GM12864 (cell line): ENCODE measurements at regions not wholly inside any gene's neighbourhood (a gene's known extent, or its start where the extent isn't known, plus 50 kb on each side); places are given as distances from the start of the nearest gene placed in this dataset.

Experiments
- DNase-seq: peaks from one replicate; pipeline ENCODE4 v3.0.0-alpha.2; 2011; ENCODE audit warnings: low read depth
- H3K4me3 ChIP-seq: 2 replicates; pipeline ENCODE4 v1.5.1; 2011; ENCODE audit warnings: mild to moderate bottlenecking, low read depth, low read length, control low read depth
- TF ChIP-seq, protein P1 (sequence below): IDR thresholded peaks from 2 replicates; pipeline ENCODE4 v1.5.1; 2011; ENCODE audit warnings: low read depth, mild to moderate bottlenecking, moderate library complexity, low read length, control low read depth, inconsistent platforms; ENCODE audit errors: missing control alignments

DNA sequence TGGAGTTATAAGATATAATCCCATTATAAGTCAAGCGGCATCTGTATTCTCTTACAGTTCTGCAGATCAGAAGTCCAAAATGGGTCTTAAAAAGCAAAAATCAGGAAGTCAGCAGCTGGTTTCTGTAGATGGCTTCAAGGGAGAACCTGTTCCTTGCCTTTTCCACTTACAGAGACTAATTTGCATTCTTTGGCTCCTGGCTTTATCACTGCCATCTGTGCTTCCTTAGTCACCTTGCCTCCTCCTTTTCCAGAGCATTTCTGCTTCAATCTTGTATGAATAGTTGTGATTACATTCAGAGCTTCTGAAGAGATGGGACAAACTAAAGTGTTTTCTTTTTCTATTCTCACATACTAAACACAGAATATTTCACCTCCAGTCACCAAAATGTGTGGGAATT lies 647.3 kb upstream of the GRAMD2B start:
- no peak for DNase-seq
- no peak overlapping the region for H3K4me3 ChIP-seq
- TF ChIP-seq, protein P1, sequence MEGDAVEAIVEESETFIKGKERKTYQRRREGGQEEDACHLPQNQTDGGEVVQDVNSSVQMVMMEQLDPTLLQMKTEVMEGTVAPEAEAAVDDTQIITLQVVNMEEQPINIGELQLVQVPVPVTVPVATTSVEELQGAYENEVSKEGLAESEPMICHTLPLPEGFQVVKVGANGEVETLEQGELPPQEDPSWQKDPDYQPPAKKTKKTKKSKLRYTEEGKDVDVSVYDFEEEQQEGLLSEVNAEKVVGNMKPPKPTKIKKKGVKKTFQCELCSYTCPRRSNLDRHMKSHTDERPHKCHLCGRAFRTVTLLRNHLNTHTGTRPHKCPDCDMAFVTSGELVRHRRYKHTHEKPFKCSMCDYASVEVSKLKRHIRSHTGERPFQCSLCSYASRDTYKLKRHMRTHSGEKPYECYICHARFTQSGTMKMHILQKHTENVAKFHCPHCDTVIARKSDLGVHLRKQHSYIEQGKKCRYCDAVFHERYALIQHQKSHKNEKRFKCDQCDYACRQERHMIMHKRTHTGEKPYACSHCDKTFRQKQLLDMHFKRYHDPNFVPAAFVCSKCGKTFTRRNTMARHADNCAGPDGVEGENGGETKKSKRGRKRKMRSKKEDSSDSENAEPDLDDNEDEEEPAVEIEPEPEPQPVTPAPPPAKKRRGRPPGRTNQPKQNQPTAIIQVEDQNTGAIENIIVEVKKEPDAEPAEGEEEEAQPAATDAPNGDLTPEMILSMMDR = no peak

DNA sequence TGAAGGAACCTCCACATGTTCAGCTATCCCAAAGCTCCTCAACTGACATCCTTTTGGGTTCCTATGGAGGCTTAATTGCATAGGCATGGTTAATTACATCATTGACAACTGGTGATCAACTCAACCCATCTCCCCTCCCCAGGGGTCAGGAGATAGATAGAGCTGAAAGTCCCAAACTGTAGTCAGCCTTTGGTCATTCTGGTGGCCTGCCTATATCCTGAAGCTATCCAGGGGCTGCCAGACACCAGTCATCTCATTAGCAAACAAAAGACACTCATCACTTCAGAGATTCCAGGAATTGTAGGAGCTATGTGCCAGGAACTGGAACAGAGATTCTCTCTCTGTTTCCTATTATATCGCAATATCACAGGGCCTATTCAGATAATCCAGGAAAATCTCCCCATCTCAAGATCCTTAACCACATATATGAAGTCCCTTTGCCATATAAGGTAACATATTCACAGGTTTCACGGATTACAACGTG lies 646.5 kb upstream of the GRAMD2B start:
- no peak for DNase-seq
- no peak overlapping the region for H3K4me3 ChIP-seq
- TF ChIP-seq, protein P1 = no peak

DNA sequence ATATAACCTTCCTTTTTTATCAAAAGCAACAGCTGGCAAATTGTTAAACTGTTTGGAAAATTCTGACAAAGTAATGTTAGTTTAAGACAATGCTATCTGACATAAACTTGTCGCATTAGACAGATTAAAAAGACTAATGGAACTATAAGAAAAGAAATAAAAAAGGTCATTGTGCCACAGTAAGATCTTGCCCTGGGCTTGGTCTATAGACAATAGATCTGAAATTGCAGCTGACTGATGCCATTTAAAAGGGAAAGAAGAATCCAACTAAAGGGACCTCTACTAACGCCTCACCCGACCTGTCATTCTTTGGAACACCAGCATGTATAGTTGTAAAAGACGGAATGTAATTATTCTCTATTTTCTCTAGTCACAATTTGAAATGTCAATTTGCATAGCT lies 644.4 kb upstream of the GRAMD2B start:
- H3K4me3 ChIP-seq = no peak overlapping the region
- TF ChIP-seq, protein P1 = no peak
- DNase-seq = no peak

DNA sequence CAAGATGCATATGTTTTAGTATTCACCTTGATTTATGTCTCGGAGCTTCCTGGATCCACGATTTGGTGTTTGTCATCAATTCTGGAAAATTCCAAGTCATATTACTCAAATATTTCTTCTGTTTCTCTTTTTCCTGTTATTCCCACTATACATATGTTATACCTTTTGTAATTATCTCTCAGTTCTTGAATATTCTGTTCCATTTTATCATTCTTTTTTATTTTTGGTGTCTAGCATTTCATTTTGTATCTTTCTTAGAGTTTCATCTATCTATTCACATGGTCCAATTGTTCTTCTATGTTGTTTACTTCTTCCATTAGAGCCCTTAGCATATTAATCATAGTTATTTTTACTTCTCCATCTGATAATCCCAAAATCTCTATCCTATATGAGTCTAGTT lies 637.8 kb upstream of the GRAMD2B start:
- DNase-seq = no peak
- TF ChIP-seq, protein P1 = no peak
- no peak overlapping the region for H3K4me3 ChIP-seq

DNA sequence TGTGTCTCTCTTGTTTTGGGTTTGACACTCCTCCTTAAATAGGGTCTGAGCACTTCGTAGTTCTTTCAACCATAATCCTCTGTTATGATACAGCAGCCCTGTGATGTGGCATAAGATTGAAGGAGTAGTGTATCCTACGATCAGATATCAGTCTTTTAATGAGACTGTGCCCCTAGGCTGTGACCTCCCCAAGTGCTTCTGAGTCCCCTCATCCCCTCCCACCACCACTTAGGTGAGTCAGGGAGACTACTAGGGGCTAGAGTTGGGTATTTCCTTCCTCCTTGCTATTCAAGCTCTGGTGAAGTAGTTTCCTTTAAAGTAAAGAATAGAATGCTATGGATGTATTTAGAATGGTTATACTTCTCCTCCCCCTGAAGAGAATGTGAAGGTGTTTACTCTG lies 637.2 kb upstream of the GRAMD2B start:
- TF ChIP-seq, protein P1 = no peak
- H3K4me3 ChIP-seq = no peak overlapping the region
- DNase-seq = no peak

DNA sequence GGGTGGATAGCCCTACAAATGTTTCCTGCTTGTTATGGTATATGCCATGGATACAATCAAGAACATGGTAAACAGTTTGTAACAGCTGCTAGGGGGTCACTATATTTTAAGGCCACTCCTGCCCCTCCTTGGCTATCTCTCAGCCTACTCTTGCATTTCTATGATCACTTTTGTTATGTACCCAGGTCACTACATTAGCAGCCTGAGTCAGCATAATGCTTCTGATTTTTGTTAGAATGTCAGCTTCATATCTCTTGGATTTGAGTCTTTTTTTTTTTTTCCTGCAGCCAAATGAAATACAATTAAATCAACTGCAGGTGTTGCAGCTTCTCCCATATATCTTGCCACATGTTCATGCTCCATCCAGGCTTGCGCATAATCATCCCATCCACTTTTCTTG lies 629.7 kb upstream of the GRAMD2B start:
- no peak for DNase-seq
- TF ChIP-seq, protein P1 = no peak
- no peak overlapping the region for H3K4me3 ChIP-seq

DNA sequence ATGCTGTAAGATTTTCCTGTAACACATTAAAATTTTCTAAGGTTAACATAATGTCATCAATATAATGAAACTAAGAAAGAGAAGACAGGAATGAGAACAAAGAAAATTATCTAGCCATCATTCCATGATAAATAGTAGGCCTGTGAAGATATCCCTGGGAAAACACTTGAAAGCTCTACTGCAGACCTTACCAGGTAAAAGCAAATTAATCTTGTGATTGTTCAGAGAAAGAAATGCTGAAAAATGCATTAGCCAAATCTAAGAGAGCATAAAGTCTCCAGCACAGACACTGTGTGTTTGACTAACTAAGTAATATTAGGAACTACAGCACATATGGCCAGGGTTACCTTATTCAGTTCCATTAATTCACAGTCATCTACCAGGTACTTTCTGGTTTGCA lies 628.3 kb upstream of the GRAMD2B start:
- no peak overlapping the region for H3K4me3 ChIP-seq
- DNase-seq = no peak
- TF ChIP-seq, protein P1 = no peak
